Karpas-422 (cell line): ENCODE measurements at regions not wholly inside any gene's neighbourhood (a gene's known extent, or its start where the extent isn't known, plus 50 kb on each side); places are given as distances from the start of the nearest gene placed in this dataset.
"Not testable (repeated sequence)": the region's sequence is repeated elsewhere in the genome, so short reads cannot be mapped to it uniquely, and the experiment has no call there.

Source experiments
- DNase-seq: peaks from one replicate; pipeline ENCODE4 v3.0.0-alpha.2; 2015
- H2AFZ ChIP-seq: fragments of 200-600 bp; sonication (generic); 2 replicates; pipeline ENCODE4 v1.6.1; 2014; ENCODE audit warnings: antibody characterized with exemption, low read length, mixed read lengths
- H3K27ac ChIP-seq: fragments of 200-600 bp; sonication (generic); 2 replicates; pipeline ENCODE4 v1.5.1; 2014; ENCODE audit warnings: mild to moderate bottlenecking, low read length, moderate library complexity
- H3K27me3 ChIP-seq: fragments of 200-600 bp; sonication (generic); 2 replicates; pipeline ENCODE4 v1.6.1; 2014; ENCODE audit warnings: low read length, mixed read lengths
- H3K36me3 ChIP-seq: fragments of 200-600 bp; sonication (generic); 2 replicates; pipeline ENCODE4 v1.6.1; 2014; ENCODE audit warnings: low read length, mixed read lengths; ENCODE audit not compliant: insufficient read depth
- H3K4me1 ChIP-seq: fragments of 200-600 bp; sonication (generic); 2 replicates; pipeline ENCODE4 v1.6.1; 2014; ENCODE audit warnings: mild to moderate bottlenecking, low read length, mixed read lengths
- H3K4me2 ChIP-seq: fragments of 200-600 bp; sonication (generic); 2 replicates; pipeline ENCODE4 v1.6.1; 2014; ENCODE audit warnings: low read length, low read depth, mild to moderate bottlenecking; ENCODE audit not compliant: poor library complexity, severe bottlenecking
- H3K4me3 ChIP-seq: fragments of 200-600 bp; sonication (generic); 2 replicates; pipeline ENCODE4 v1.5.1; 2014; ENCODE audit warnings: mild to moderate bottlenecking, antibody characterized with exemption, low read length, mixed read lengths
- H3K79me2 ChIP-seq: fragments of 200-600 bp; sonication (generic); 2 replicates; pipeline ENCODE4 v1.6.1; 2014; ENCODE audit warnings: mild to moderate bottlenecking, low read length, mixed read lengths
- H3K9ac ChIP-seq: fragments of 200-600 bp; sonication (generic); 2 replicates; pipeline ENCODE4 v1.6.0; 2014; ENCODE audit warnings: low read length
- H3K9me2 ChIP-seq: fragments of 200-600 bp; sonication (generic), shearing (Covaris generic); replicated peaks from 2 replicates; pipeline ENCODE4 v1.6.0; 2014; ENCODE audit warnings: mild to moderate bottlenecking, low read length, moderate library complexity; ENCODE audit not compliant: insufficient read depth
- H3K9me3 ChIP-seq: fragments of 300-700, 200-600 bp; sonication (generic); 2 replicates; pipeline ENCODE4 v1.6.1; 2014; ENCODE audit warnings: low read length, mixed read lengths
- H4K20me1 ChIP-seq: fragments of 200-600 bp; sonication (generic); 2 replicates; pipeline ENCODE4 v1.6.1; 2014; ENCODE audit warnings: mild to moderate bottlenecking, antibody characterized with exemption, low read length, low read depth; ENCODE audit not compliant: insufficient read depth

DNA sequence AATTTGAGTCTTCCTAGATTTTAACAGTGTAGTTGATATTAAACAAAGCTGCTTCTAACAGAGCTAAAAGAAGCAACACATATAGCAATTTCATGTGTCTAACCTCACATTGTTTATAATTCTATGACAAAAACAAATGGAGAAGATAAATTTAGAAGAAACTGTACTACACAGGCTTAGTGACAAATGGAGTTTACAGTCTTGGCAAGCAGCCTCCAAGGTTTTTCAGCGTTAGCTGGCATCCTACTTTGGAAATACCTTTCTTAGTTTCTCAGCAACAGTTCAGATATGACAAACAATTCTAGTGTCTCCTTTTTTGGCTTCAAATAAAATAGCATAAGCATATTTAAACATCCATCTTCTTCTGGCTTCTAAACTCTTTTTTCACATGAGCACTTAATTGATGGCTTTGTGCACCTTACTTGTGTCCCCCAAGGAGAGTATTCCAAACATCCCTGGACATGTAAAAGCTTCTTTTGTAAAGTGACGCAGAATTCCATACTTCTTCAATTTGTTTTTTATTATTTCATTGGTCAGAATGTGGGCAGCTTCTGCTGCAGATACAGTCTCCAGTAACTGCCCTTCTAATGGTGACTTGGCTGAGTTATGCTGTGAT is 249.8 kb downstream of the ANTXR2 start:
- Histone ChIP-seq H3K4me1 (no peaks in the 10 kb centered on the region), H3K79me2 (no peaks in the 10 kb centered on the region), H3K9me2 (no peaks in the 10 kb centered on the region), H3K36me3 (no peaks in the 10 kb centered on the region), H3K27me3 (no peaks in the 10 kb centered on the region), H2AFZ (no peak overlapping the region), H3K9me3 (no peaks in the 10 kb centered on the region), H4K20me1 (no peaks in the 10 kb centered on the region), H3K9ac (no peak overlapping the region), H3K27ac (no peak overlapping the region), H3K4me3 (no peak overlapping the region), H3K4me2 (no peak overlapping the region)
- no peak for DNase-seq

DNA sequence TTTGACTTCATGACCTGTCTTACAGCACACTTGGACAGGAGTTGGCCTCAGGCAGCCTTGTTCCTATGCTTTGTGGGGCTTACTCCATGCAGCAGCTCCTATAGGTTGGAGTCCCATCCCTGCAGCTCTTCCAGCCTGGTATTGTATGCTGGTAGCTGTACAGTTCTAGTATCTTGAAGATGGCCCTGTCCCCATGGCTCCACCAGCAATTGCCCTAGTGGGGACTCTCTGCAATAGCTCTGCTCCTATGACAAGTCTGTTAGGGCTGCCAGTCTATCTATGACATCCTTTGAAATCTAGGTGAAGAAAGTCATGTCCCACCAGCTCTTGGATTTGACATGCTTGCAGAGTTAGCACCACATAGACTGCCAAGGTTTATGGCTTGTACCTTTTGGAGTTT is 252.6 kb downstream of the ANTXR2 start:
- Histone ChIP-seq H4K20me1 (no peaks in the 10 kb centered on the region), H3K9ac (no peak overlapping the region), H2AFZ (no peak overlapping the region)

DNA sequence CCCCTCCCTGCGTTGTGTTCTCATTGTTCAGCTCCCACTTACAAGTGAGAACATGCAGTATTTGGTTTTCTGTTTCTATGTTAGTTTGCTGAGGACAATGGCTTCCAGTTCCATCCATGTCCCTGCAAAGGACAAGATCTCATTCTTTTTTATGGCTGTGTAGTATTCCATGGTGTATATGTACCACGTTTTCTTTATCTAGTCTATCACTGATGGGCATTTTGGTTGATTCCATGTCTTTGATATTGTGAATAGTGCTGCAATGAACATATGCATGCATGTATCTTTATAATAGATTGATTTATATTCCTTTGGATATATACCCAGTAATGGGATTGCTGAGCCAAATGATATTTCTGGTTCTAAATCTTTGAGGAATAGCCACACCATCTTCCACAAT is 265.1 kb downstream of the ANTXR2 start:
- not testable (repeated sequence) for H3K4me3 ChIP-seq

More for the DNA sequence above, 252.6 kb downstream of the ANTXR2 start:
- no peak for DNase-seq
- no peaks in the 10 kb centered on the region for H3K4me1 ChIP-seq
- H3K4me2 ChIP-seq = no peak overlapping the region
- H3K79me2 ChIP-seq = no peaks in the 10 kb centered on the region
- H3K27me3 ChIP-seq = no peaks in the 10 kb centered on the region
- H3K4me3 ChIP-seq = no peak overlapping the region
- no peaks in the 10 kb centered on the region for H3K9me2 ChIP-seq
- no peak overlapping the region for H3K27ac ChIP-seq
- H3K36me3 ChIP-seq = no peaks in the 10 kb centered on the region
- H3K9me3 ChIP-seq = no peaks in the 10 kb centered on the region

DNA sequence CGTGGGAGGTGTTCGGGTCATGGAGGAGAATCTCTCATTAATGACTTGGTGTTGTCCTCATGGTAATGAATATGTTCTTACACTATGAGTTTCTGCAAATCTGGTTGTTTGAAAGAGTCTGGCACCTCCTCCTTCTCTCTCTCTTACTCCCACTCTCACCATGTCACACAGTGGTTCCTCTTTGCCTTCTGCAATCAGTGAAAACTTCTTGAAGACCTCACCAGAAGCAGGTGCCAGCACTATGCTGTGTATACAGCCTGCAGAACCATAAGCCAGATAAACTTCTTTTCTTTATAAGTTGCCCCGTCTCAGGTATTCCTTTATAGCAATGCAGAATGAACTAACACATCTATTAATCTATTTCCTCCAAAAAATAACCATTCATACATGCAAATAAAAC is 275.0 kb downstream of the ANTXR2 start:
- Histone ChIP-seq H3K4me2 (no peak overlapping the region), H3K36me3 (no peaks in the 10 kb centered on the region), H3K27ac (no peak overlapping the region), H3K9me3 (no peaks in the 10 kb centered on the region), H3K9ac (no peak overlapping the region), H3K27me3 (no peaks in the 10 kb centered on the region), H3K9me2 (no peaks in the 10 kb centered on the region), H3K4me1 (no peaks in the 10 kb centered on the region), H3K79me2 (no peaks in the 10 kb centered on the region), H4K20me1 (no peaks in the 10 kb centered on the region), H3K4me3 (no peak overlapping the region), H2AFZ (no peak overlapping the region)
- DNase-seq = no peak

More for the DNA sequence above, 265.1 kb downstream of the ANTXR2 start:
- H3K27ac ChIP-seq, H3K9ac ChIP-seq, H3K27me3 ChIP-seq, H3K4me2 ChIP-seq, H3K9me3 ChIP-seq, H3K9me2 ChIP-seq, H3K36me3 ChIP-seq, DNase-seq, H2AFZ ChIP-seq, H4K20me1 ChIP-seq, H3K79me2 ChIP-seq, H3K4me1 ChIP-seq: not testable (repeated sequence)

DNA sequence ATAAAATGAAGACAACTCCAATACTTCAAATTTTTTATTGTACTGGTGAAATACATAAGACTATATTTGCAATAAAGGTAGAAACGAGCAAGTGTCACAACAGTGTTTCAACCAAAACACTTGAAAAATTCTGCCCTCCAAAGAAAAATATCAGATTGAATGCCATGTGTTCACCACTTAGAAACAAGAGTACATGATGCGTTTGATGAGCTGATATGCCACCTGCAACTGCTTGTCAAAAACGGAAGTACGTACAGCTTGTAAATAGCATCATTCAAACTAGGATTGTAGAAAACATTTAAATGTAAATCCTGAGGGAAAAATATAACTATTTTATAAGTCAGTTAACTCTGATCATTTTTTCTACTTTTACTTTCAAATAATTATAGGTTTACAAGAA is 276.1 kb downstream of the ANTXR2 start:
- H2AFZ ChIP-seq = no peak overlapping the region
- no peaks in the 10 kb centered on the region for H3K79me2 ChIP-seq
- no peak overlapping the region for H3K27ac ChIP-seq
- no peaks in the 10 kb centered on the region for H3K9me2 ChIP-seq
- no peak overlapping the region for H3K9ac ChIP-seq
- H3K4me1 ChIP-seq = no peaks in the 10 kb centered on the region
- no peaks in the 10 kb centered on the region for H3K36me3 ChIP-seq
- H3K4me2 ChIP-seq = no peak overlapping the region
- no peaks in the 10 kb centered on the region for H4K20me1 ChIP-seq
- no peak for DNase-seq
- no peaks in the 10 kb centered on the region for H3K27me3 ChIP-seq
- H3K9me3 ChIP-seq = no peaks in the 10 kb centered on the region
- H3K4me3 ChIP-seq = no peak overlapping the region

DNA sequence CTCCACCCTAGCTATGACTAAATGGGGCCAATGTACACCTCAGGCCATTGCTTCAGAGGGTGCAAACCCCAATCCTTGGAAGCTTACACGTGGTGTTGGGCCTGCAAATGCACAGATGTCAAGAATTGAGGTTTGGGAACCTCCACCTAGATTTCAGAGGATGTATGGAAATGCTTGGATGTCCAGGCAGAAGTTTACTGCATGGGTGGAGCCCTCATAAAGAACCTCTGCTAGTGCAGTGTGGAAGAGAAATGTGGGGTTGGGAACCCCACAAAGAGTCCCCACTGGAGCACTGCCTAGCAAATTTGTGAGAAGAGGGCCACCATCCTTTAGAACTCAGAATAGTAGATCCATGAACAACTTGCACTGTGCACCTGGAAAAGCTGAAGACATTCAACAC is 284.1 kb downstream of the ANTXR2 start:
- Histone ChIP-seq H3K27ac (no peak overlapping the region), H3K4me3 (no peak overlapping the region), H4K20me1 (no peaks in the 10 kb centered on the region), H3K4me1 (no peaks in the 10 kb centered on the region), H3K9me3 (no peaks in the 10 kb centered on the region), H3K27me3 (no peaks in the 10 kb centered on the region), H3K9ac (no peak overlapping the region), H3K4me2 (no peak overlapping the region), H3K36me3 (no peaks in the 10 kb centered on the region), H3K9me2 (no peaks in the 10 kb centered on the region), H3K79me2 (no peaks in the 10 kb centered on the region), H2AFZ (no peak overlapping the region)
- no peak for DNase-seq

DNA sequence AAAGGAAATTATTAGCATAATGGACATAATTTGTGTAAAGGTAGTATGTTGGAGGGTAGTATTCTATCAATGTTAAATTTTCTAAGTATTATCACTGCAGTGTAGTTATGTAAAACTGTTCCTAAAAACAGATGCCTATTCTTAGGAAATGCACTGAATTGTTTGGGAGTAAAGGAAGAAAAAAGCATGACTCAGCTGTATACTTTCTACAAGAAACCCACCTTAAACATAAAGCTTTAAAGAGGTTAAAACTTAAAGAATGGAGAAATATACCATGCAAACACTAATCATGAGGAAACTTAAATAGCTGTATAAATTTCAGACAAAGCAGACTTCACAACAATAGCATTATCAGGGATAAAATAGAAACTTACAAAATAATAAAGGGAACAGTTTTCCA is 292.9 kb downstream of the ANTXR2 start:
- Histone ChIP-seq H3K36me3 (no peaks in the 10 kb centered on the region), H3K79me2 (no peaks in the 10 kb centered on the region), H4K20me1 (no peaks in the 10 kb centered on the region), H3K4me2 (no peak overlapping the region), H3K4me3 (no peak overlapping the region), H3K9me2 (no peaks in the 10 kb centered on the region; the same call in 1 of the 2 replicates), H3K9ac (no peak overlapping the region), H3K4me1 (no peaks in the 10 kb centered on the region), H3K9me3 (no peaks in the 10 kb centered on the region), H3K27me3 (no peaks in the 10 kb centered on the region), H3K27ac (no peak overlapping the region), H2AFZ (no peak overlapping the region)
- no peak for DNase-seq

DNA sequence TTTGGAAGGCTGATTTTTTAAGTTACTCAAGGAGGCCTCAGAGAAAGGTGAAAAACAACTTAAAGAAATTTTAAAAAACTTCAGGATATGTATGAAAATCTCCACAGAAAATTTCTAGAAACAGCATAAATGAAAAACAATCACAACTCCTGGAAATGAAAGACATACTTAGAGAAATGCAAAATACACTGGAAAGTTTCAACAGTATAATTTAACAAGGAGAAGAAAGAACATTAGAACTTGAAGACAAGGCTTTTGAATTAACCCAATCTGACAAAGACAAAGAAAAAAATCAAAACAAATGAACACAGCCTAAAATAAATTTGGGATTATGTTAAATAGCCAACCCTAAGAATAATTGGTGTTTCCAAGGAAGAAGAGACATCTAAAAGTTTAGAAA is 300.5 kb downstream of the ANTXR2 start:
- H3K27ac ChIP-seq = no peak overlapping the region
- no peaks in the 10 kb centered on the region for H3K27me3 ChIP-seq
- H4K20me1 ChIP-seq = no peaks in the 10 kb centered on the region
- H3K4me1 ChIP-seq = no peaks in the 10 kb centered on the region
- no peak for DNase-seq
- H2AFZ ChIP-seq = no peak overlapping the region
- no peak overlapping the region for H3K9ac ChIP-seq
- H3K36me3 ChIP-seq = no peaks in the 10 kb centered on the region
- no peaks in the 10 kb centered on the region for H3K9me3 ChIP-seq
- H3K4me2 ChIP-seq = no peak overlapping the region
- H3K4me3 ChIP-seq = no peak overlapping the region
- no peaks in the 10 kb centered on the region for H3K79me2 ChIP-seq
- H3K9me2 ChIP-seq = no peaks in the 10 kb centered on the region

DNA sequence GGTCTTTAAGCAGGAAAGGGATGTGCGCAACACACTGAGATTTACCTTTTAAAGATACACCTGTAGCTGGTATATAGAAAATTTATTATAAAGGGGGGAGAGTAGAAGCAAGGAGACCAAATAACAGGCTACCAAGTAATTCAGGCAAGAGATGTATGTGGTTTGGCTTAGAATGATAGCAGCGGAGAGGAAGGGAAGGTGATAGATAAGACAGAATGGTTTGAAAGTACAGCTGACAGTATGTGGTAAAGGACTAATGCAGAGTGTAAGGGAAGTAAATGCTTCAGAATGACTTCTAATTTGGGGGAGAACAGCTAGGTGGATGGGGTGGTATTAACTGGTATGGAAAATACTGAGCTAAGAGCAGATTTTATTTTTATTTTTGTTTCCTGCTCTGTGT is 308.9 kb downstream of the ANTXR2 start:
- H3K27ac ChIP-seq = no peak overlapping the region
- no peak overlapping the region for H3K4me2 ChIP-seq
- no peak overlapping the region for H3K9ac ChIP-seq
- no peaks in the 10 kb centered on the region for H3K9me3 ChIP-seq
- H3K27me3 ChIP-seq = no peaks in the 10 kb centered on the region
- no peaks in the 10 kb centered on the region for H3K4me1 ChIP-seq
- H3K9me2 ChIP-seq = no peaks in the 10 kb centered on the region
- H3K4me3 ChIP-seq = no peak overlapping the region
- no peaks in the 10 kb centered on the region for H4K20me1 ChIP-seq
- no peak for DNase-seq
- H3K36me3 ChIP-seq = no peaks in the 10 kb centered on the region
- H2AFZ ChIP-seq = no peak overlapping the region
- no peaks in the 10 kb centered on the region for H3K79me2 ChIP-seq
